H9 (cell line): ENCODE measurements at regions not wholly inside any gene's neighbourhood (a gene's known extent, or its start where the extent isn't known, plus 50 kb on each side); places are given as distances from the start of the nearest gene placed in this dataset.

ENCODE experiments used
- DNase-seq: peaks from one replicate; pipeline ENCODE4 v3.0.0-alpha.2; 2017
- H2AFZ ChIP-seq: one replicate; pipeline ENCODE4 v1.6.1; 2013; ENCODE audit warnings: mild to moderate bottlenecking, low read length, control low read depth, moderate library complexity
- H2AK5ac ChIP-seq: 2 replicates; pipeline ENCODE4 v1.6.1; 2013; ENCODE audit warnings: low read length, control low read depth, mixed read lengths; ENCODE audit not compliant: insufficient read length
- H2BK120ac ChIP-seq: one replicate; pipeline ENCODE4 v1.6.1; 2013; ENCODE audit warnings: low read depth, mild to moderate bottlenecking, low read length, control low read depth, inconsistent platforms; ENCODE audit not compliant: poor library complexity, severe bottlenecking
- H2BK12ac ChIP-seq: 2 replicates; pipeline ENCODE4 v1.6.1; 2013; ENCODE audit warnings: low read length, control low read depth, mixed read lengths, low read depth; ENCODE audit not compliant: insufficient read length
- H2BK15ac ChIP-seq: 2 replicates; pipeline ENCODE4 v1.6.1; 2013; ENCODE audit warnings: low read depth, low read length, control low read depth
- H2BK20ac ChIP-seq: one replicate; pipeline ENCODE4 v1.6.1; 2013; ENCODE audit warnings: low read depth, mild to moderate bottlenecking, low read length, control low read depth, inconsistent platforms; ENCODE audit not compliant: poor library complexity, severe bottlenecking
- H2BK5ac ChIP-seq: 2 replicates; pipeline ENCODE4 v1.6.1; 2013; ENCODE audit warnings: low read length, control low read depth, mixed read lengths; ENCODE audit not compliant: insufficient read length
- H3K14ac ChIP-seq: 2 replicates; pipeline ENCODE4 v1.6.1; 2013; ENCODE audit warnings: low read length, control low read depth; ENCODE audit not compliant: insufficient read depth
- H3K18ac ChIP-seq: 2 replicates; pipeline ENCODE4 v1.6.1; 2013; ENCODE audit warnings: low read depth, mild to moderate bottlenecking, mixed read lengths, low read length, control low read depth; ENCODE audit not compliant: insufficient read length
- H3K23ac ChIP-seq: 2 replicates; pipeline ENCODE4 v1.6.1; 2013; ENCODE audit warnings: low read length, control low read depth, mixed read lengths, low read depth; ENCODE audit not compliant: insufficient read length
- H3K23me2 ChIP-seq: 2 replicates; pipeline ENCODE4 v1.6.1; 2013; ENCODE audit warnings: low read depth, mild to moderate bottlenecking, mixed read lengths, low read length, control low read depth; ENCODE audit not compliant: insufficient read length, poor library complexity, severe bottlenecking
- H3K27ac ChIP-seq: 2 replicates; pipeline ENCODE4 v1.5.1; 2013; ENCODE audit warnings: low read length, control low read depth, mixed read lengths, low read depth; ENCODE audit not compliant: insufficient read length
- H3K27me3 ChIP-seq: 2 replicates; pipeline ENCODE4 v1.6.1; 2013; ENCODE audit warnings: low read length, control low read depth, inconsistent platforms; ENCODE audit not compliant: insufficient read depth
- H3K4ac ChIP-seq: 2 replicates; pipeline ENCODE4 v1.6.1; 2013; ENCODE audit warnings: low read depth, mild to moderate bottlenecking, control low read depth, inconsistent platforms, low read length, moderate library complexity
- H3K4me1 ChIP-seq: 2 replicates; pipeline ENCODE4 v1.6.1; 2013; ENCODE audit warnings: low read length, control low read depth, inconsistent platforms; ENCODE audit not compliant: insufficient read depth
- H3K4me2 ChIP-seq: 2 replicates; pipeline ENCODE4 v1.6.1; 2013; ENCODE audit warnings: low read length, control low read depth, mixed read lengths; ENCODE audit not compliant: insufficient read length, insufficient read depth
- H3K56ac ChIP-seq: 2 replicates; pipeline ENCODE4 v1.6.1; 2013; ENCODE audit warnings: low read depth, mild to moderate bottlenecking, mixed read lengths, low read length, control low read depth; ENCODE audit not compliant: insufficient read length
- H3K79me1 ChIP-seq: 2 replicates; pipeline ENCODE4 v1.6.1; 2013; ENCODE audit warnings: low read depth, mild to moderate bottlenecking, moderate library complexity, low read length, control low read depth, inconsistent platforms; ENCODE audit not compliant: insufficient read depth, poor library complexity, severe bottlenecking
- H3K79me2 ChIP-seq: 2 replicates; pipeline ENCODE4 v1.6.1; 2013; ENCODE audit warnings: low read length, control low read depth, inconsistent platforms; ENCODE audit not compliant: insufficient read depth
- H3K9ac ChIP-seq: 2 replicates; pipeline ENCODE4 v1.6.1; 2013; ENCODE audit warnings: low read length, control low read depth, mixed read lengths; ENCODE audit not compliant: insufficient read length; ENCODE audit errors: extremely low read depth
- H3K9me3 ChIP-seq: one replicate; pipeline ENCODE4 v1.6.1; 2013; ENCODE audit warnings: low read depth, low read length, inconsistent platforms; ENCODE audit not compliant: control insufficient read depth
- H3T11ph ChIP-seq: one replicate; pipeline ENCODE4 v1.6.1; 2013; ENCODE audit warnings: mild to moderate bottlenecking, low read length, control low read depth, inconsistent platforms
- H4K20me1 ChIP-seq: one replicate; pipeline ENCODE4 v1.6.1; 2013; ENCODE audit not compliant: control insufficient read depth, insufficient read length, insufficient read depth
- H4K5ac ChIP-seq: 2 replicates; pipeline ENCODE4 v1.6.1; 2013; ENCODE audit warnings: low read depth, mild to moderate bottlenecking, mixed read lengths, low read length, control low read depth; ENCODE audit not compliant: insufficient read length
- H4K8ac ChIP-seq: replicated peaks from 2 replicates; pipeline ENCODE4 v1.6.1; 2013; ENCODE audit warnings: low read length, control low read depth, mixed read lengths, low read depth; ENCODE audit not compliant: insufficient read length
- H4K91ac ChIP-seq: 2 replicates; pipeline ENCODE4 v1.6.1; 2013; ENCODE audit warnings: low read depth, mild to moderate bottlenecking, moderate library complexity, mixed read lengths, low read length, control low read depth; ENCODE audit not compliant: insufficient read length
- H3K27ac Mint-ChIP-seq, 3 experiments: 2 replicates in 2 of 3; 3 replicates in 1 of 3; pipeline ENCODE4 v1.8.0; 2020 to 2021; ENCODE audit warnings: mixed read lengths in 3 of 3, mild to moderate bottlenecking in 1 of 3, moderate library complexity in 1 of 3
- H3K27me3 Mint-ChIP-seq: 2 replicates; pipeline ENCODE4 v1.8.0; 2021; ENCODE audit warnings: low read depth, mild to moderate bottlenecking, moderate library complexity, mixed read lengths
- H3K36me3 Mint-ChIP-seq, 3 experiments: 2 replicates in 2 of 3; 3 replicates in 1 of 3; pipeline ENCODE4 v1.8.0; 2020 to 2021; ENCODE audit warnings: low read depth in 3 of 3, mixed read lengths in 3 of 3; ENCODE audit not compliant: insufficient read depth in 1 of 3
- H3K4me1 Mint-ChIP-seq, 2 experiments: 2 replicates each; pipeline ENCODE4 v1.8.0; 2020; ENCODE audit warnings: mixed read lengths in 2 of 2
- H3K4me3 Mint-ChIP-seq, 2 experiments: 2 replicates in 1 of 2; 3 replicates in 1 of 2; pipeline ENCODE4 v1.8.0; 2020 to 2021; ENCODE audit warnings: mild to moderate bottlenecking in 2 of 2, mixed read lengths in 2 of 2, moderate library complexity in 1 of 2
- H3K9me3 Mint-ChIP-seq, 2 experiments: 2 replicates in 1 of 2; 3 replicates in 1 of 2; pipeline ENCODE4 v1.8.0; 2020; ENCODE audit warnings: mild to moderate bottlenecking in 2 of 2, mixed read lengths in 2 of 2, moderate library complexity in 1 of 2
- CTCF ChIP-seq: fragments of 200-600 bp; sonication (generic); conservative IDR thresholded peaks from 3 replicates; pipeline ENCODE4 v1.8.0; 2021; ENCODE audit warnings: antibody characterized with exemption, mild to moderate bottlenecking
- WGBS: extraction: QIAGEN DNeasy Blood & Tissue Kit; methylation state at CpG from one replicate; pipeline ENCODE4 v1.1.7; 2013; ENCODE audit warnings: missing lambda C conversion rate, low lambda C conversion rate, mixed read lengths; ENCODE audit not compliant: insufficient read length; ENCODE audit errors: extremely low coverage; 5-methylcytosine and 5-hydroxymethylcytosine counted together

GRCh38 chr4:45876235-45876890 is 247.5 kb downstream of the GABRG1 start:
- Histone ChIP-seq H2BK20ac (no peak overlapping the region), H3K9me3 (no peaks in the 10 kb centered on the region), H2BK15ac (no peak overlapping the region), H3K4me1 (no peaks in the 10 kb centered on the region), H3T11ph (no peak overlapping the region), H3K4ac (no peak overlapping the region), H3K27ac (no peak overlapping the region), H3K56ac (no peak overlapping the region), H3K27me3 (no peaks in the 10 kb centered on the region), H2BK5ac (no peak overlapping the region), H3K18ac (no peak overlapping the region), H2AFZ (no peak overlapping the region), H3K79me2 (no peaks in the 10 kb centered on the region), H3K23ac (no peak overlapping the region), H2BK12ac (no peak overlapping the region), H4K91ac (no peak overlapping the region), H4K20me1 (no peaks in the 10 kb centered on the region), H4K8ac (no peak overlapping the region), H3K79me1 (no peaks in the 10 kb centered on the region), H2BK120ac (no peak overlapping the region), H3K4me2 (no peak overlapping the region), H4K5ac (no peak overlapping the region), H3K9ac (no peak overlapping the region), H3K14ac (no peak overlapping the region), H3K23me2 (no peaks in the 10 kb centered on the region), H2AK5ac (no peak overlapping the region)
- no CpG with 5 or more reads among the region's 2 CpGs for WGBS
- no peak overlapping the region for H3K4me3 Mint-ChIP-seq
- no peaks in the 10 kb centered on the region for H3K36me3 Mint-ChIP-seq
- TF ChIP-seq CTCF: no peak
- H3K4me1 Mint-ChIP-seq: no peaks in the 10 kb centered on the region
- no peak overlapping the region for H3K27ac Mint-ChIP-seq
- no peaks in the 10 kb centered on the region; a peak in 1 of 5 replicates for H3K9me3 Mint-ChIP-seq
- DNase-seq: no peak
- H3K27me3 Mint-ChIP-seq: no peaks in the 10 kb centered on the region
